GM12873 (cell line): ENCODE measurements at regions not wholly inside any gene's neighbourhood (a gene's known extent, or its start where the extent isn't known, plus 50 kb on each side); places are given as distances from the start of the nearest gene placed in this dataset.

ENCODE experiments used
- TF ChIP-seq, protein P1 (sequence below): IDR thresholded peaks from 2 replicates; pipeline ENCODE4 v1.5.1; 2012; ENCODE audit warnings: low read depth, mild to moderate bottlenecking, moderate library complexity, low read length, control low read depth; ENCODE audit not compliant: insufficient read depth; ENCODE audit errors: missing control alignments

DNA sequence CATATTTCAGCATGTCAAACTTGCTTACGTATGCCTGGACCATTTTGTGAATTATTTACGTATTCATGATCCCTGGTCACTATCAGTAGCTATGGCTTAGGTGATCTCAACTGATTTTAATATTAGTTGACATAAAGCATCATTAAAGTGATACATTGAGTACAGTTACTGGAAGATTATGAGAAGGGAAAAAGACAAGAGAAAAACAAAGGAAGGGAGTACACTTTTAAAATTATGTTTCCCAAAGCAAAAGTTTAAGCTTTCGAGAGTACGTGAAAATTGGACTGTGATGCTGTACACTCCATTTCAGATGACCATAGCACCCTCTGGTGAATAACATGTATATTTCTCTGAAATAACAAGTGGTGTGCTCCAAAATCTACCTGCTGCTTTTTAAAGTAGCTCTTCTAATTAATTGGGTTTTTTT, 215.0 kb upstream of the HSF2 start:
- TF ChIP-seq, protein P1, sequence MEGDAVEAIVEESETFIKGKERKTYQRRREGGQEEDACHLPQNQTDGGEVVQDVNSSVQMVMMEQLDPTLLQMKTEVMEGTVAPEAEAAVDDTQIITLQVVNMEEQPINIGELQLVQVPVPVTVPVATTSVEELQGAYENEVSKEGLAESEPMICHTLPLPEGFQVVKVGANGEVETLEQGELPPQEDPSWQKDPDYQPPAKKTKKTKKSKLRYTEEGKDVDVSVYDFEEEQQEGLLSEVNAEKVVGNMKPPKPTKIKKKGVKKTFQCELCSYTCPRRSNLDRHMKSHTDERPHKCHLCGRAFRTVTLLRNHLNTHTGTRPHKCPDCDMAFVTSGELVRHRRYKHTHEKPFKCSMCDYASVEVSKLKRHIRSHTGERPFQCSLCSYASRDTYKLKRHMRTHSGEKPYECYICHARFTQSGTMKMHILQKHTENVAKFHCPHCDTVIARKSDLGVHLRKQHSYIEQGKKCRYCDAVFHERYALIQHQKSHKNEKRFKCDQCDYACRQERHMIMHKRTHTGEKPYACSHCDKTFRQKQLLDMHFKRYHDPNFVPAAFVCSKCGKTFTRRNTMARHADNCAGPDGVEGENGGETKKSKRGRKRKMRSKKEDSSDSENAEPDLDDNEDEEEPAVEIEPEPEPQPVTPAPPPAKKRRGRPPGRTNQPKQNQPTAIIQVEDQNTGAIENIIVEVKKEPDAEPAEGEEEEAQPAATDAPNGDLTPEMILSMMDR, result no peak

- TF ChIP-seq, protein P1, result no peak
Observed at GRCh38 chr6:122187186-122187585, 212.3 kb upstream of the HSF2 start.

- TF ChIP-seq, protein P1, result no peak
Observed at GRCh38 chr6:122198922-122199321, 200.5 kb upstream of the HSF2 start.

DNA sequence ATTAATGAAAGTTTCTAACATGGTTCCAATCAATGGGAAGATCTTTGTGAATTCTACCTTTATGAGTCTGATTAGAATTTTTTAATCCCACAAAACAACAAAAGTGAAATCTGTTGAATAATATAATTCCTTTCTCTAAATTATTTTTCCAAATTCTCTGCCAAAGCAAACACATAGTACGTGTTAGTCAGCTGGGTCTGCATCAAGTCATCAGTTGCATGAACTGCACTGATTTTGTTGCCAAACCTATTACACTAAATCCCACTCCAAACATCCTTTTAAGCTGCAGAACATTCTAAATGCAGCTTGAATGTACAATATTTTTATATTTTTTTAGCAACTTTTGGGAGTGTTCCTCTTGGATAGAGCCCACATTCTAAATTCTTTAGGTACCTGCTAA, 199.0 kb upstream of the HSF2 start:
- TF ChIP-seq, protein P1, result no peak

DNA sequence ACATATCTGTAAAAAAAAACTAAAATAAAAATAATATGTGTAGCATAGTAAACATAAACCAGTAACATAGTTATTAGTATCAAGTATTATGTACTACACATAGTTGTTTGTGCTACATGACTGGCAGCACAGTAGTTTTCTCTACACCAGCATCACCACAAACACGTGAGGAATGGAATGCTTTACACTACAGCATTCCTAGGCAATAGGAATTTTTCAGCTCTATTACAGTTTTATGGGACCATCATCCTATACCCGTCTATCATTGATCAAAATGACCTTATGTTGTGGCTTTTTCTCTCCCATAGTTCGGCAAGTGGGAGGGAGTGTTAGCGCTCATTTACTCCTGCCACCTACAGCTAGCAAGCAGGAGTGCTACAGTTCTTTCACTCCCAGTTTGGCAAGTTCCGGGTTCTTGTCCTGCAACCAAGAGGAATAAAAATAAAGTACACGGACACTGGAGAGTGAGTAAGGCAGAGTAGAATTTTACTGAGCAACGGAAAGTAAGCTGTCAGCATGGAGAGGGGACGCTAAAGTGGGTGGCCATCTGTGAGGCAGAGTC, 196.8 kb upstream of the HSF2 start:
- TF ChIP-seq, protein P1, result no peak

GRCh38 chr6:122207061-122207460, 192.4 kb upstream of the HSF2 start:
- TF ChIP-seq, protein P1, result no peak

DNA sequence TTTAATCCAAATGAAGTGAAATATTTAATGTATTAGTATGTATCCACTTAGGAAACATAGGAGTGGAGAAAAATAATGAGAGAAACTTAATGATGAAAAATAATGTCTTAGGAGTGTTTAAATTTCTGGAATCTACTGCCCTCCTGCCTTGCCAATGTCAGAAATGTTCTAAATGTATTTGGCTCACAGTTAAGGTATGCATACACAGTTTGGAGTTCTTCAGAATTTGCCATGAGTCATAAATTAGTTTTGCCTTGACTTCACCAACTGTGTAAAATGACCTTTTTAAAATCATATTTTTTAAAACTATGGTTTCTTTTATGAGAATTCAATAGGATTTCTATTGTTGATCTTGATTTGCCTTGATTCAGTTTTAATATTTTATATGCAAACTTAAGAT, 191.7 kb upstream of the HSF2 start:
- TF ChIP-seq, protein P1, result no peak
